Thyroid gland (tissue), 4 donors: ENCODE measurements at regions not wholly inside any gene's neighbourhood (a gene's known extent, or its start where the extent isn't known, plus 50 kb on each side); places are given as distances from the start of the nearest gene placed in this dataset.

Experiments
- DNase-seq, 2 donors: peaks; one replicate each; pipeline ENCODE4 v3.0.0-alpha.2; 2019
- H3K27ac ChIP-seq, 3 donors: fragments of 200-600 bp; sonication (generic); 1 replicate in 2 of 3; 2 replicates in 1 of 3; pipeline ENCODE4 v1.5.1; 2016 to 2019; ENCODE audit warnings: mild to moderate bottlenecking in 1 of 3, moderate library complexity in 1 of 3
- H3K27me3 ChIP-seq: fragments of 200-600 bp; sonication (generic); one replicate; pipeline ENCODE4 v1.5.1; 2019
- H3K36me3 ChIP-seq, 2 donors: fragments of 200-600 bp; sonication (generic); one replicate each; pipeline ENCODE4 v1.5.1; 2016 to 2019
- H3K4me1 ChIP-seq, 2 donors: fragments of 200-600 bp; sonication (generic); one replicate each; pipeline ENCODE4 v1.5.1; 2017 to 2019
- H3K4me3 ChIP-seq, 3 donors: fragments of 200-600 bp; sonication (generic); replicated peaks in 1 of 3; 1 replicate in 2 of 3; 2 replicates in 1 of 3; pipeline ENCODE4 v1.5.1; 2016; ENCODE audit warnings: mild to moderate bottlenecking in 1 of 3
- H3K9me3 ChIP-seq: fragments of 200-600 bp; sonication (generic); one replicate; pipeline ENCODE4 v1.5.1; 2017
- CTCF ChIP-seq, 6 experiments: fragments of 200-600 bp in 3 of 6; fragments of 450-650 bp in 3 of 6; sonication (generic) in 3 of 6; IDR thresholded peaks; one replicate each; pipeline ENCODE4 v1.5.1; 2016 to 2019; ENCODE audit warnings: antibody characterized with exemption in 6 of 6, mild to moderate bottlenecking in 2 of 6, inconsistent platforms in 1 of 6, moderate library complexity in 1 of 6
- POLR2A ChIP-seq, 2 donors: fragments of 450-650 bp; IDR thresholded peaks; one replicate each; pipeline ENCODE4 v1.6.1; 2017; ENCODE audit warnings: antibody characterized with exemption in 2 of 2, mild to moderate bottlenecking in 2 of 2, moderate library complexity in 1 of 2
- WGBS, 2 donors: methylation state at CpG; one replicate each; pipeline ENCODE4 v1.1.5; 2017; 5-methylcytosine and 5-hydroxymethylcytosine counted together
- intact Hi-C: fragments of 100-400 bp; cut with DNase I; formaldehyde crosslinking; loops from one replicate; pipeline ENCODE4 v1.15.1; 2023

- no peaks in the 10 kb centered on the region for H3K4me1 ChIP-seq
- DNase-seq, result no peak
- no peak overlapping the region for H3K27ac ChIP-seq
- intact Hi-C loops, result no loop called here
- no peaks in the 10 kb centered on the region for H3K9me3 ChIP-seq
- H3K36me3 ChIP-seq, result no peaks in the 10 kb centered on the region
- 86 to 92% methylated on average over 5 of the region's 5 CpGs for WGBS, 2 donors
- no peak overlapping the region for H3K4me3 ChIP-seq
- no peaks in the 10 kb centered on the region for H3K27me3 ChIP-seq
- TF ChIP-seq POLR2A (IDR thresholded peaks at IDR 0.05) (no peak), CTCF (IDR thresholded peaks at IDR 0.05) (no peak)
Observed at GRCh38 chr5:135151256-135151655, 117.2 kb upstream of the PITX1 start.

- intact Hi-C loops, result no loop called here
- Histone ChIP-seq H3K36me3 (no peaks in the 10 kb centered on the region), H3K27me3 (no peaks in the 10 kb centered on the region), H3K9me3 (no peaks in the 10 kb centered on the region), H3K4me1 (no peaks in the 10 kb centered on the region), H3K27ac (no peak overlapping the region), H3K4me3 (no peak overlapping the region)
- TF ChIP-seq CTCF (IDR thresholded peaks at IDR 0.05) (no peak), POLR2A (IDR thresholded peaks at IDR 0.05) (no peak)
- DNase-seq, result no peak
- WGBS, 2 donors, result 85 to 90% methylated on average over 4 of the region's 4 CpGs
Observed at GRCh38 chr5:135150767-135151166, 116.7 kb upstream of the PITX1 start.

- Histone ChIP-seq H3K36me3 (no peaks in the 10 kb centered on the region), H3K4me1 (no peaks in the 10 kb centered on the region), H3K9me3 (no peaks in the 10 kb centered on the region), H3K27ac (no peak overlapping the region), H3K4me3 (no peak overlapping the region), H3K27me3 (no peaks in the 10 kb centered on the region)
- intact Hi-C loops, result no loop called here
- WGBS, 2 donors, result 87% methylated on average over 11 to 12 of the region's 13 CpGs
- TF ChIP-seq POLR2A (IDR thresholded peaks at IDR 0.05) (no peak), CTCF (IDR thresholded peaks at IDR 0.05) (no peak)
- no peak for DNase-seq
Observed at GRCh38 chr5:135149956-135150723, 116.1 kb upstream of the PITX1 start.

GRCh38 chr5:135149229-135149955 lies 115.4 kb upstream of the PITX1 start:
- Histone ChIP-seq H3K4me3 (no peak overlapping the region), H3K36me3 (no peaks in the 10 kb centered on the region), H3K4me1 (no peaks in the 10 kb centered on the region), H3K27ac (no peak overlapping the region), H3K27me3 (no peaks in the 10 kb centered on the region), H3K9me3 (no peaks in the 10 kb centered on the region)
- intact Hi-C loops, result no loop called here
- WGBS, 2 donors, result 98% methylated on average over 5 of the region's 5 CpGs; no CpG with 5 or more reads in 1 of the 2 donors
- TF ChIP-seq CTCF (IDR thresholded peaks at IDR 0.05) (no peak), POLR2A (IDR thresholded peaks at IDR 0.05) (no peak)
- no peak for DNase-seq
